ENCODE measurements at regions not wholly inside any gene's neighbourhood (a gene's known extent, or its start where the extent isn't known, plus 50 kb on each side); places are given as distances from the start of the nearest gene placed in this dataset.
"Not testable (repeated sequence)": the region's sequence is repeated elsewhere in the genome, so short reads cannot be mapped to it uniquely, and the experiment has no call there.

DNA sequence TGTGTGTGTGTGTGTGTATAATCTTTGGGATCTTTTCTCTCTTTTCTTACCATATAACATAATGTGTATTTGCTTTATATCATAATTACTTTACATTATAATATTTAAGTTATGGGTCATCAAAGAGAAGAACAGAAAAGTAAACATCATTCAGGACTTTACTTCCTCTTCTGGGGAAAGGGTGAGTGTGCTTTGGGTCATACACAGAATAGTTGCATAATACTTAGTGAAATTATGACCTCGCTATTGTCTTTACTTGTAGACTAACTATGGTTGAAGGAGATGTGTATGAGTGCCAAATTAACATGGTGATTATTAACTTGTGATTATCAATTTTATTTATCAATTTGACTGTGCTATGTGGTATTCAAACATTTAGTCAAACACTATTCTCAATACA lies 1086.9 kb downstream of the DIPK2A start:
- CTCF ChIA-PET = no interaction called here
- H3K4me3 Mint-ChIP-seq = no peak overlapping the region
- DNase-seq (no peak), ATAC-seq (no peak)
- POLR2A ChIA-PET = no interaction called here
- no peaks in the 10 kb centered on the region for H3K4me1 Mint-ChIP-seq (ENCODE audit: low read depth)
- H3K36me3 Mint-ChIP-seq (ENCODE audit: low read depth) = no peaks in the 10 kb centered on the region
- H3K27ac Mint-ChIP-seq = no peak overlapping the region
- peaks cover 15% of the 10 kb centered on the region for H3K9me3 Mint-ChIP-seq (ENCODE audit: insufficient read depth)
- no peaks in the 10 kb centered on the region for H3K27me3 Mint-ChIP-seq (ENCODE audit: low read depth)

DNA sequence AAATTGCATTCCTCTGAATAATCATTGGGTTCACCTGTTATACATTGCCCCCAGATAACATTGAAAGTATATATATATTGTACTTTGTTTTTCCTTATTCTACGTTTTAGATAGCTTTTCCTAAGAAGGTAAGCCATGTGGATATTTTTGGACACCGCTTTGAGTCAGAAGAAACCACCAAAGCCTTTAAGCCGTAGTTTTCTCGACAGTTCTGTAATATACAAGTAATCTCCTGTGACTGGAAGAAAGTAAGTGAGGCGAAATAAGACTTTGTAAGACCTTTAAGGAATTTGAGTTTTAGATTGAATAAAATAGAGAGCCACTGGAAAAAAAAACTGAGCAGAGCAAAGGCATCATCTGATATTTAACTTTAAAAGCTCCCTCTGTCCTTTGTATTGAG lies 1092.0 kb downstream of the DIPK2A start:
- CTCF ChIA-PET = no interaction called here
- H3K9me3 Mint-ChIP-seq (ENCODE audit: insufficient read depth) = peaks cover 21% of the 10 kb centered on the region
- no peak for ATAC-seq

DNA sequence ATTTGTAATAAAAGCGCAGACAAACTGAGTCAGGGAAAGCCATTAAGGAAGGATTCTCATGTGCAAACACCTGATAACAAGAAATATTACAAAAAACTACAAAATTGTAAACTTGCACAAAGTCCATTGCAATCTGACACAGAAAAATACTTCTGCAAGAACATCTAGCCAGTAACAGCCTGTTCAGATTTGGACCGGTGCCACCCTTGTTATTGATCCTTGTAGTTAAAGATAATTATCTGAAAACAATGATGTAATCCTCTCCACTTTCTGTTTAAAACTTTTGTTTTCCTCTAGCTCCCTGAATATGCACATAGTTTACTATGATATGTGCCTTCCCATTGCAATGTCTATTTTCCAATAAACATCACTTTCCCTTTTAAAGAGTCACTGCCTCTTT lies 1090.2 kb downstream of the PLOD2 start:
- Mint-ChIP-seq H3K4me3 (no peak overlapping the region), H3K27ac (no peak overlapping the region), H3K27me3 (ENCODE audit: low read depth) (no peaks in the 10 kb centered on the region), H3K4me1 (ENCODE audit: low read depth) (no peaks in the 10 kb centered on the region), H3K36me3 (ENCODE audit: low read depth) (no peaks in the 10 kb centered on the region), H3K9me3 (ENCODE audit: insufficient read depth) (no peaks in the 10 kb centered on the region)
- CTCF ChIA-PET = no interaction called here
- no peak for DNase-seq
- POLR2A ChIA-PET = no interaction called here
- ATAC-seq = no peak

More for the DNA sequence above, 1092.0 kb downstream of the DIPK2A start:
- Mint-ChIP-seq H3K4me3 (no peak overlapping the region), H3K36me3 (ENCODE audit: low read depth) (no peaks in the 10 kb centered on the region), H3K27ac (no peak overlapping the region), H3K4me1 (ENCODE audit: low read depth) (no peaks in the 10 kb centered on the region), H3K27me3 (ENCODE audit: low read depth) (no peaks in the 10 kb centered on the region)
- POLR2A ChIA-PET = no interaction called here
- DNase-seq = no peak

DNA sequence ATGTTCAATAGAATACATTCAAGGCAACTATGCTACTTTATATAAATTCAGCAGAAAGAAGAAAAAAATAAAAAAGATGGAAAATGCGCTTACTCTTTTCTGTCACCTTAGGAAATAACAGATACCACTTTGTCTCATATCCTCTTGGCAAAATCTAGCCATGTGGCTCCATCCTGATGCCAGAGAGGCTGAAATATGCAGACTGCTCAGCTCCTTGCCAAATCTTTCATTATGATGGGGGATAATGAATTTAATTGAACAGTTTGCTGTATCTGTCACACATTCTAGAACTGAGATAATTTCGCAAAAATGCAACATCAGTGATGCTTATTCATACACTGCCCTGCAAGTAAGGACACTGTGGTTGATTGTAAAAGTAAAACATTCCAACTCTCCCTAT lies 1081.5 kb downstream of the PLOD2 start:
- Mint-ChIP-seq H3K4me1 (ENCODE audit: low read depth) (no peaks in the 10 kb centered on the region), H3K27ac (no peak overlapping the region), H3K9me3 (ENCODE audit: insufficient read depth) (no peaks in the 10 kb centered on the region), H3K27me3 (ENCODE audit: low read depth) (no peaks in the 10 kb centered on the region), H3K36me3 (ENCODE audit: low read depth) (no peaks in the 10 kb centered on the region), H3K4me3 (no peak overlapping the region)
- ATAC-seq = no peak
- ChIA-PET CTCF (no interaction called here), POLR2A (no interaction called here)
- no peak for DNase-seq

DNA sequence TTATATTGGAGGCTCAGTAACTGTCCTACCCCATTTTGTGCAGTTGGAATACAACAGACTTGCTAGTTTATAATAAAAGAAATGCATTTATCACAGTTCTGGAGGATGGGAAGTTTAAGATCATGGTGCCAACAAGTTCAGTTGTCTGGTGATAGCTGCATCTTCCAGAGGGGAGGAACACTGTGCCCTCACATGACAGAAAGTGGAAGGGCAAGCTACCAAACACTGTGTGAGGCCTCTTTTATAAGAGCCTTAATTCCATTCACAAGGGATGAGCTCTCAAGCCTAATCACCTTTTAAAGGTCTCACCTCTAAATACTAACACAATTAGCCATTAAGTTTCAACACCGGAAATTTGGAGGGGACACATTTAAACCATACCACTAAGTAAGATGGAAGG lies 1073.9 kb downstream of the PLOD2 start:
- CTCF ChIA-PET = no interaction called here
- H3K27me3 Mint-ChIP-seq (ENCODE audit: low read depth) = no peaks in the 10 kb centered on the region
- no peak overlapping the region for H3K27ac Mint-ChIP-seq
- POLR2A ChIA-PET = no interaction called here
- no peaks in the 10 kb centered on the region for H3K4me1 Mint-ChIP-seq (ENCODE audit: low read depth)
- H3K36me3 Mint-ChIP-seq (ENCODE audit: low read depth) = no peaks in the 10 kb centered on the region
- no peaks in the 10 kb centered on the region for H3K9me3 Mint-ChIP-seq (ENCODE audit: insufficient read depth)
- DNase-seq (no peak), ATAC-seq (no peak)
- H3K4me3 Mint-ChIP-seq = no peak overlapping the region

DNA sequence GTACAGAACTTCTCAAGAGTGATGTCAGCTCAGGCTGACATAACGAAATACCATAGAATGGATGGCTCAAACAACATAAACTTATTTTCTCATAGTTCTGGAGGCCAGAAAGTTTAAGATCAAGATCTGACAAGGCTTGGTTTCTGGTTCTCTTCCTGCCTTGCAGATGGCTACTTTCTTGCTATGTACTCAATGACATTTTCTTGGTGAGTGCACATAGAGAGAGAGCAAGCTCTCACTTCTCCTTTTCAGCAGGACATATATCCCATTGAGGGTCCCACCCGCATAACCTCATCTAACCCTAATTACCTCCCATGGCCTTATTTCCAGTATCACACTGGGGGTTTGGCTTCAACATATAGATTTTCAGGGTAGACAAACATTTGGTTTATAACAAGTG lies 1072.1 kb downstream of the PLOD2 start:
- H3K27ac Mint-ChIP-seq = no peak overlapping the region
- DNase-seq (no peak), ATAC-seq (no peak)
- H3K9me3 Mint-ChIP-seq (ENCODE audit: insufficient read depth) = no peaks in the 10 kb centered on the region
- H3K27me3 Mint-ChIP-seq (ENCODE audit: low read depth) = no peaks in the 10 kb centered on the region
- no peaks in the 10 kb centered on the region for H3K4me1 Mint-ChIP-seq (ENCODE audit: low read depth)
- ChIA-PET POLR2A (no interaction called here), CTCF (no interaction called here)
- H3K36me3 Mint-ChIP-seq (ENCODE audit: low read depth) = no peaks in the 10 kb centered on the region
- H3K4me3 Mint-ChIP-seq = no peak overlapping the region

DNA sequence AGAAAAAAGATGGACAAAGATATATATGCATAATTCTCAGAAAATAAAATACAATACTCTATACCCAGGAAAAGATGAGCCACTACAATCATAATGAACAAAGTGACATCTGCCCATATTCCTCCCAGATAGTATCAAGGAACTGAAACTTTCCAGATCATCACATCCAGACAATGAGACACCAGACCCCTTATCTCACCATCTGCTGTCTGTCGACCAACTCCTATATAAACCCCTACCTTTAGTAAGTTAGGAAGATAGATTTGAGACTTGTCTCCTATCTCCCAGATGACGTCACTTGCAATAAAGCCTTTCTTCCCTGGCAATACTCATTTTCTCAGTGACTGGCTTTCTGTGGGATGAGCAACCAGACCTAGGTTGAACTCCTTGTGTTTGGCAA lies 1071.6 kb downstream of the PLOD2 start:
- DNase-seq = no peak
- ChIA-PET CTCF (no interaction called here), POLR2A (no interaction called here)
- ATAC-seq = no peak
- Mint-ChIP-seq H3K27ac (no peak overlapping the region), H3K27me3 (ENCODE audit: low read depth) (no peaks in the 10 kb centered on the region), H3K36me3 (ENCODE audit: low read depth) (no peaks in the 10 kb centered on the region), H3K4me1 (ENCODE audit: low read depth) (no peaks in the 10 kb centered on the region), H3K4me3 (no peak overlapping the region), H3K9me3 (ENCODE audit: insufficient read depth) (no peaks in the 10 kb centered on the region)

DNA sequence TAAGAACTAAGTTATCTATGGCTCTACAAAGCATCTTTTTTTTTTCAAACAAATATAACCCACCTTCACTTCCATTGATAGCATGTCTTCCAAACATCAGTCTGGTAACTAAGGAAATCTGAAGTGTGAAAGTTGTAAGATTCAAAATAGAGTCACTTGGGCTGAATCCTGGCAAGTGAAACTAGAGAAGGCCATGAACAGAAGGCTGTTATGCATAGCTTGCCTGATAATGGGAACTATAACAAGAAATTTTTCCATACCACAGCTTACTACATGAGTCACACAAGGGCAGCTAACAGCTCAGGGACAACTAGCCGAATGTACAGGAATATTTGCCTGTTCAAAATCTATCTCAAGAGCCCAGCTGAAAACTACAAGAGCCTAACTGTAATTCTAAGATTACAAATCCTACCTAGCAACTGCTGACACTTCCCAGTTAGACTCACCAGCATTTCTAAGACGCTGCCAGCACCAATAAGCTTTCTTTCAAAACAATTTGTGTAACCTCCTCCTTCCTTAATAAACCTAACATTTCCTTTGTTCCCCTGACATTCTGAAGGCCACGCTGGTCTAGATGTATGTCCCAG lies 1066.5 kb downstream of the PLOD2 start:
- H3K9me3 Mint-ChIP-seq (ENCODE audit: insufficient read depth) = no peaks in the 10 kb centered on the region
- no peak for ATAC-seq
- H3K36me3 Mint-ChIP-seq (ENCODE audit: low read depth) = no peaks in the 10 kb centered on the region
- H3K27me3 Mint-ChIP-seq (ENCODE audit: low read depth) = no peaks in the 10 kb centered on the region
- no peaks in the 10 kb centered on the region for H3K4me1 Mint-ChIP-seq (ENCODE audit: low read depth)
- ChIA-PET POLR2A (no interaction called here), CTCF (no interaction called here)
- H3K4me3 Mint-ChIP-seq = no peak overlapping the region
- H3K27ac Mint-ChIP-seq = no peak overlapping the region
- DNase-seq = no peak

DNA sequence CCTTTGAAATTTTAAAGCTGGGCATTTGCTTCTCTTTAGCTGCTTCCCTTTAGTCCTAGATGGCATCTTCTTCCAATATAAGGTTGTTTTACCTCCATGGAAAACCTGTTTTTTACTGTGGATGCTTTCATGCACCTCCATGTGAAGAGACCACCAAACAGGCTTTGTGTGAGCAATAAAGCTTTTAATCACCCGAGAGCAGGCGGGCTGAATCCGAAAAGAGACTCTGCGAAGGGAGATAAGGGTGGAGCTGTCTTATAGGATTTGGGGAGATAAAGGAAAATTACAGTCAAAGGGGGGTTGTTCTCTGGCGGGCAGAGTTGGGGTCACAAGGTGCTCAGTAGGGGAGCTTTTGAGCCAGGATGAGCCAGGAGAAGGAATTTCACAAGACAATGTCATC lies 1049.8 kb downstream of the PLOD2 start:
- not testable (repeated sequence) for H3K36me3 Mint-ChIP-seq (ENCODE audit: low read depth); ATAC-seq; H3K4me1 Mint-ChIP-seq (ENCODE audit: low read depth); H3K27me3 Mint-ChIP-seq (ENCODE audit: low read depth); H3K9me3 Mint-ChIP-seq (ENCODE audit: insufficient read depth); DNase-seq; H3K4me3 Mint-ChIP-seq; H3K27ac Mint-ChIP-seq
- CTCF ChIA-PET = interaction anchor here (0.7 kb wide), 1 partner anchor 67 kb away, joined by 3 read pairs; no protein-coding TSS in a partner anchor
- POLR2A ChIA-PET = interaction anchor here (0.6 kb wide), 1 partner anchor 446 kb away, joined by 3 read pairs; no protein-coding TSS in a partner anchor

DNA sequence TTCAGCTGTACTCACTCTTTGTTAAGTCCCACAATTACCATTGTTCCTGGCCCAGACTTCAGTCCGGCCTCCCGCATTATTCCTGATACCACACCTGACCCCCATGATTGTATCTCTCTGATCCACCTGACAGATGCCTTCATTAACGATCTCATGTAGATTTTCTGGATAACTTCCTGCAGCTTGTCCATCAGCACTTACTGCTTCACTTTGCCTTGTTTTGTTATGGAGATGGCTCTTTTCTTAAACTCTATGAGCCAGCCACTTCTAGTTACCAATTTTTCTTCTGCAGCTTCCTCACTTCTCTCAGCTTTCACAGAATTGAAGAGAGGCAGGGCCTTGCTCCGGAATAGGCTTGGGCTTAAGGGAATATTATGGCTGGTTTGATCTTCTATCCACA lies 1044.2 kb downstream of the PLOD2 start:
- POLR2A ChIA-PET = no interaction called here
- Mint-ChIP-seq H3K27me3 (ENCODE audit: low read depth) (no peaks in the 10 kb centered on the region), H3K4me3 (no peak overlapping the region)

DNA sequence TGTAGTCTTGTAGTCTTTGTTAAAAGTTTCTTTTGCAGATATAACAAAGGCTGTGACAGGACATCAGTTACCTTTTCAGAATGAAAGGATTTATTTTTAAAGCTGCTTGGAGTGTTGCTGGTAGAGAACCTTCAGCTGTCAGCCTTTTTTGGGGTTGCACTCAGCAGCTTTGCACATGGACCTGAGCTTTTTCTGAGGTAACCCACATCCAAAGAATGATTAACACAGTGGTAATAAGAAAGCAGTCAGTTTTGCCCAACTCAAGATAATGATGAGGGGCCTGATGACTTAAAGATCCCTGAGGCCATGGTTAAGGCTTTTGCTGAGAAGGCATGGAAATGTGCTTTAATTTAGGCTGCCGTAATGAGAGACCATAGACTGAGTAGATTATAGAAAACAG lies 1042.7 kb downstream of the PLOD2 start:
- peaks cover 9% of the 10 kb centered on the region for H3K9me3 Mint-ChIP-seq (ENCODE audit: insufficient read depth)
- no peaks in the 10 kb centered on the region for H3K4me1 Mint-ChIP-seq (ENCODE audit: low read depth)

More for the DNA sequence above, 1044.2 kb downstream of the PLOD2 start:
- Mint-ChIP-seq H3K9me3 (ENCODE audit: insufficient read depth) (peaks cover 9% of the 10 kb centered on the region), H3K27ac (no peak overlapping the region), H3K4me1 (ENCODE audit: low read depth) (no peaks in the 10 kb centered on the region), H3K36me3 (ENCODE audit: low read depth) (no peaks in the 10 kb centered on the region)
- ATAC-seq (no peak), DNase-seq (no peak)
- CTCF ChIA-PET = no interaction called here

DNA sequence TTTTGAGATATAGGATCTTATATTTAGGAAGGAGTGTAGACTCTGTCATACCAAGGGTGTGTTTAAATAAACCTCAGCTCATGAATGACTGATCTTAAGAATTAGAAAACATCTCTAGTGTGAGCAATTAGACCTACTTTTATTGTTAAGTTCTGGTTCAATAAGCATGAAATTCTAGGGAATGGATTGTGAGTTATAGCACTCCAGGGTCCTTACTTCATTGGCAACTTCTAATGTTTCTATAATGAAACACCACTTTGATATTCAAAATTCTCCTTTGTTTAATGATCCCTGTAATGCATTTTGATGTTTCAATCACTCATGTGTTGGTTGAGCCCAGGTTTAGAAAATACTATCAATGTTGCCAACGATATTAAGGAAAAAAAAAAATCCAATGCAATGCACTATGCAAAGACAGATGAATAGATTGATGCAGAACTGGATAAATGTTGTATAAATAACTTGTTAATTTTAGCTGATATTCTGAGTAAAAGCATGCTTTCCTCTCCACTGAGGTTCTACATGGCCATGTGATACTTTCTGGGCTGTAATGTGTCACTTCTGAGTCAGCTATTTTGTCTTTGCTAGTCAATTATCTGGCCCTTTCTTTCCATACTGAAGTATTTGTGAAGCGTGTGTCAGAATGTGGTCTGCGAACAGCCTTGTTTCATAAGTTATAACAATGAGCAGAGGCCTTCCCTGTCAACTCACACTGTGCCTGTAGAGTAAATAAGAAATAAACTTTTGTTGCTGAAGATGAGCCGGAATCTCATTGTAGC lies 1035.9 kb downstream of the PLOD2 start:
- H3K4me3 Mint-ChIP-seq = no peak overlapping the region
- no peaks in the 10 kb centered on the region for H3K9me3 Mint-ChIP-seq (ENCODE audit: insufficient read depth)
- H3K36me3 Mint-ChIP-seq (ENCODE audit: low read depth) = no peaks in the 10 kb centered on the region
- no peak overlapping the region for H3K27ac Mint-ChIP-seq
- no peaks in the 10 kb centered on the region for H3K4me1 Mint-ChIP-seq (ENCODE audit: low read depth)
- ATAC-seq = no peak
- no peaks in the 10 kb centered on the region for H3K27me3 Mint-ChIP-seq (ENCODE audit: low read depth)
- ChIA-PET POLR2A (no interaction called here), CTCF (no interaction called here)
- DNase-seq = no peak

More for the DNA sequence above, 1042.7 kb downstream of the PLOD2 start:
- Mint-ChIP-seq H3K36me3 (ENCODE audit: low read depth) (no peaks in the 10 kb centered on the region), H3K27ac (no peak overlapping the region), H3K27me3 (ENCODE audit: low read depth) (no peaks in the 10 kb centered on the region), H3K4me3 (no peak overlapping the region)
- DNase-seq (no peak), ATAC-seq (no peak)
- CTCF ChIA-PET = no interaction called here
- POLR2A ChIA-PET = no interaction called here

DNA sequence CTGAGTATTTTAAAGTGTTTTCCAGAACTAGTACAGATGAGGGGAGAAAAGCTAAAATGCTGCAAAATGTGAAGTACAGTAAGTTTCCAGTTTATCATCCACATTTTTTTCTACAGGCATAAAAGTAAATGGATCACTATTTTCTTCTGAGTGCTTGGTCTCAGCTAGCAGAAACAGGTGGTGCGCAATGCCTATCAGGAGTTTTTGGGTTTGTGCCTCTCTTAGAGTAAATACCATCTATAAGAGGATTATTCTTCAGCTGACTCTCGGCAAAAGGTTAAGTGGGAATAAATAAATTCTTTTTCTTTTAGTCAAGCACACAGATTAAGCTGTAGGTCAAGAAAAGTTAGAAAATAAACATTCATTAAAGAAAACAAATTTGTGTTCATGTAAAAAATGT lies 1027.7 kb downstream of the PLOD2 start:
- Mint-ChIP-seq H3K36me3 (ENCODE audit: low read depth) (no peaks in the 10 kb centered on the region), H3K4me1 (ENCODE audit: low read depth) (no peaks in the 10 kb centered on the region), H3K4me3 (no peak overlapping the region), H3K27ac (no peak overlapping the region), H3K27me3 (ENCODE audit: low read depth) (no peaks in the 10 kb centered on the region), H3K9me3 (ENCODE audit: insufficient read depth) (no peaks in the 10 kb centered on the region)
- POLR2A ChIA-PET = no interaction called here
- no peak for ATAC-seq
- CTCF ChIA-PET = no interaction called here
- no peak for DNase-seq
